IMR-90 (cell line): ENCODE measurements at regions not wholly inside any gene's neighbourhood (a gene's known extent, or its start where the extent isn't known, plus 50 kb on each side); places are given as distances from the start of the nearest gene placed in this dataset.

Experiments used
- ATAC-seq: fragments of 200-7000 bp; cut with Tn5 transposase; 2 replicates; pipeline ENCODE4 v1.9.1; 2020; ENCODE audit warnings: low read depth, mild to moderate bottlenecking, moderate library complexity
- BruUV-seq: library from RNA; stranded (reverse); fragments of 400-500 nt; replicated peaks from 2 replicates; lab custom pipeline; 2021; lab: Mats Ljungman, UMichigan
- CTCF ChIA-PET: fragments of 300-600 bp; formaldehyde crosslinking; extraction: SDS; loops from one replicate; lab custom pipeline; 2021; ENCODE audit warnings: antibody characterized with exemption; lab: Yijun Ruan, JAX
- POLR2A ChIA-PET: fragments of 300-600 bp; sonication (Branson Sonifier 250); formaldehyde crosslinking; loops from one replicate; lab custom pipeline; 2022; ENCODE audit warnings: antibody characterized with exemption; ENCODE audit not compliant: unreplicated experiment; lab: Charles Lee
- DNase-seq: peaks from one replicate; pipeline ENCODE4 v3.0.0; 2013
- H2AFZ ChIP-seq: replicated peaks from 2 replicates; pipeline ENCODE3; 2013; ENCODE audit warnings: low read length, mild to moderate bottlenecking; ENCODE audit not compliant: poor library complexity
- H2AK5ac ChIP-seq: 2 replicates; pipeline ENCODE4 v1.6.1; 2013; ENCODE audit warnings: low read depth, low read length, inconsistent platforms
- H2AK9ac ChIP-seq: replicated peaks from 2 replicates; pipeline ENCODE3; 2013; ENCODE audit warnings: mild to moderate bottlenecking, low read depth, low read length, moderate library complexity; ENCODE audit not compliant: poor library complexity
- H2BK120ac ChIP-seq: 2 replicates; pipeline ENCODE4 v1.6.1; 2013; ENCODE audit warnings: low read depth, low read length, inconsistent platforms
- H2BK15ac ChIP-seq: 3 replicates; pipeline ENCODE4 v1.6.1; 2013; ENCODE audit warnings: low read depth, low read length, inconsistent platforms
- H2BK20ac ChIP-seq: 2 replicates; pipeline ENCODE4 v1.6.1; 2013; ENCODE audit warnings: low read depth, mild to moderate bottlenecking, inconsistent platforms, low read length, moderate library complexity
- H2BK5ac ChIP-seq: 2 replicates; pipeline ENCODE4 v1.6.1; 2013; ENCODE audit warnings: mild to moderate bottlenecking, low read depth, low read length, inconsistent platforms; ENCODE audit not compliant: poor library complexity, severe bottlenecking
- H3K14ac ChIP-seq: replicated peaks from 2 replicates; pipeline ENCODE4 v1.6.1; 2013; ENCODE audit warnings: low read depth, low read length, inconsistent platforms
- H3K18ac ChIP-seq: 2 replicates; pipeline ENCODE4 v1.6.1; 2013; ENCODE audit warnings: low read depth, low read length, control low read depth
- H3K23ac ChIP-seq: 2 replicates; pipeline ENCODE4 v1.6.1; 2013; ENCODE audit warnings: low read depth, low read length, inconsistent platforms
- H3K27ac ChIP-seq: 2 replicates; pipeline ENCODE4 v1.5.1; 2013; ENCODE audit warnings: mild to moderate bottlenecking, control low read depth, low read length; ENCODE audit not compliant: insufficient read depth
- H3K27me3 ChIP-seq: 2 replicates; pipeline ENCODE4 v1.6.1; 2013; ENCODE audit warnings: low read length; ENCODE audit not compliant: control insufficient read depth, insufficient read depth
- H3K36me3 ChIP-seq: 2 replicates; pipeline ENCODE4 v1.6.1; 2013; ENCODE audit warnings: low read length, mixed read lengths; ENCODE audit not compliant: control insufficient read depth, insufficient read depth
- H3K4ac ChIP-seq: 2 replicates; pipeline ENCODE4 v1.6.1; 2013; ENCODE audit warnings: low read depth, low read length, inconsistent platforms
- H3K4me1 ChIP-seq: 2 replicates; pipeline ENCODE4 v1.6.1; 2013; ENCODE audit warnings: low read length, mixed read lengths; ENCODE audit not compliant: control insufficient read depth, insufficient read depth
- H3K4me2 ChIP-seq: 2 replicates; pipeline ENCODE4 v1.6.1; 2013; ENCODE audit warnings: low read depth, mild to moderate bottlenecking, control low read depth, low read length, moderate library complexity
- H3K4me3 ChIP-seq: 2 replicates; pipeline ENCODE4 v1.5.1; 2013; ENCODE audit warnings: low read depth, mild to moderate bottlenecking, control low read depth, low read length, moderate library complexity; ENCODE audit not compliant: insufficient read depth
- H3K56ac ChIP-seq: 2 replicates; pipeline ENCODE4 v1.6.1; 2013; ENCODE audit warnings: low read length, inconsistent platforms; ENCODE audit not compliant: insufficient read depth; ENCODE audit errors: extremely low read depth
- H3K79me1 ChIP-seq, 2 experiments: 2 replicates each; pipeline ENCODE4 v1.6.1; 2013; ENCODE audit warnings: low read length in 2 of 2, inconsistent platforms in 1 of 2, low read depth in 1 of 2
- H3K9ac ChIP-seq: 2 replicates; pipeline ENCODE4 v1.6.1; 2013; ENCODE audit warnings: low read depth, low read length, control low read depth
- H3K9me1 ChIP-seq: 2 replicates; pipeline ENCODE4 v1.6.1; 2013; ENCODE audit warnings: low read length, inconsistent platforms; ENCODE audit not compliant: insufficient read depth
- H3K9me3 ChIP-seq: 2 replicates; pipeline ENCODE4 v1.6.1; 2013; ENCODE audit warnings: low read length; ENCODE audit not compliant: control insufficient read depth, insufficient read depth
- H4K20me1 ChIP-seq: 2 replicates; pipeline ENCODE4 v1.6.1; 2013; ENCODE audit warnings: low read length, inconsistent platforms; ENCODE audit not compliant: insufficient read depth
- H4K5ac ChIP-seq: 2 replicates; pipeline ENCODE4 v1.6.1; 2013; ENCODE audit warnings: mild to moderate bottlenecking, low read depth, low read length, control low read depth
- H4K8ac ChIP-seq, 2 experiments: 2 replicates each; pipeline ENCODE4 v1.6.1; 2013; ENCODE audit warnings: low read depth in 2 of 2, low read length in 2 of 2, control low read depth in 1 of 2, inconsistent platforms in 1 of 2
- H4K91ac ChIP-seq: 2 replicates; pipeline ENCODE4 v1.6.1; 2013; ENCODE audit warnings: low read depth, low read length, inconsistent platforms; ENCODE audit not compliant: insufficient read depth
- BHLHE40 ChIP-seq: fragments of 150-350 bp; IDR thresholded peaks from 2 replicates; pipeline ENCODE4 v1.6.1; 2016; ENCODE audit warnings: mild to moderate bottlenecking, low read depth, low read length
- CEBPB ChIP-seq: IDR thresholded peaks from 2 replicates; pipeline ENCODE4 v1.6.1; 2012; ENCODE audit warnings: low read depth, low read length, improper control_type of control experiment
- CHD1 ChIP-seq: IDR thresholded peaks from 2 replicates; pipeline ENCODE4 v1.6.1; 2012; ENCODE audit warnings: low read depth, low read length, improper control_type of control experiment
- MAZ ChIP-seq: IDR thresholded peaks from 2 replicates; pipeline ENCODE4 v1.6.1; 2012; ENCODE audit warnings: low read depth, mild to moderate bottlenecking, low read length, improper control_type of control experiment, moderate library complexity, borderline replicate concordance
- POLR2A ChIP-seq: IDR thresholded peaks from 2 replicates; pipeline ENCODE4 v1.6.1; 2012; ENCODE audit warnings: mild to moderate bottlenecking, low read depth, low read length
- RCOR1 ChIP-seq: IDR thresholded peaks from 2 replicates; pipeline ENCODE4 v1.6.1; 2012; ENCODE audit warnings: mild to moderate bottlenecking, low read length, improper control_type of control experiment; ENCODE audit not compliant: insufficient replicate concordance
- SMC3 ChIP-seq: fragments of 150-350 bp; IDR thresholded peaks from 2 replicates; pipeline ENCODE4 v1.6.1; 2016; ENCODE audit warnings: low read depth, mild to moderate bottlenecking, antibody characterized with exemption, low read length, moderate library complexity
- WGBS, 2 experiments: methylation state at CpG; one replicate each; pipeline versions ENCODE4 v1.1.5 to v1.1.7; 2013; ENCODE audit warnings: missing lambda C conversion rate in 2 of 2; ENCODE audit not compliant: insufficient read length in 1 of 2; ENCODE audit errors: extremely low coverage in 2 of 2; 5-methylcytosine and 5-hydroxymethylcytosine counted together
- dilution Hi-C: fragments of 300-500 bp; cut with HindIII; formaldehyde crosslinking; loops from one replicate; pipeline ENCODE4 v1.14.3; 2018; ENCODE audit warnings: low sequenced_read_pairs; ENCODE audit not compliant: unreplicated experiment
- in situ Hi-C: fragments of 300-500 bp; cut with MboI; formaldehyde crosslinking; loops from 3 replicates; pipeline ENCODE4 v1.14.3; 2019; ENCODE audit warnings: low sequenced_read_pairs, inconsistent platforms, mixed read lengths
- intact Hi-C: fragments of 100-400 bp; cut with micrococcal nuclease; formaldehyde crosslinking; loops from 2 replicates; pipeline ENCODE4 v1.10.0; 2022

- no peaks in the 10 kb centered on the region for H3K36me3 ChIP-seq
- H3K4me1 ChIP-seq = no peaks in the 10 kb centered on the region
- no peak overlapping the region for H3K56ac ChIP-seq
- dilution Hi-C loops = no loop called here
- H4K8ac ChIP-seq = no peak overlapping the region
- no peak overlapping the region for H3K14ac ChIP-seq
- H4K20me1 ChIP-seq = no peaks in the 10 kb centered on the region
- H2BK15ac ChIP-seq = no peak overlapping the region
- DNase-seq (no peak), ATAC-seq (no peak)
- H3K27ac ChIP-seq = no peak overlapping the region
- BruUV-seq = no TSS peak
- no CpG with 5 or more reads among the region's 4 CpGs for WGBS, 2 experiments
- intact Hi-C loops = no loop called here
- no peak overlapping the region for H2BK20ac ChIP-seq
- no peak overlapping the region for H3K9ac ChIP-seq
- H2AK9ac ChIP-seq = no peak overlapping the region
- H3K9me3 ChIP-seq = no peaks in the 10 kb centered on the region
- no peaks in the 10 kb centered on the region for H3K27me3 ChIP-seq
- H3K79me1 ChIP-seq = no peaks in the 10 kb centered on the region
- no peak overlapping the region for H3K23ac ChIP-seq
- no peak overlapping the region for H3K18ac ChIP-seq
- no peak overlapping the region for H4K5ac ChIP-seq
- no peak for TF ChIP-seq SMC3
- TF ChIP-seq POLR2A = no peak
- no peak for TF ChIP-seq BHLHE40
- TF ChIP-seq CEBPB = no peak
- no peak for TF ChIP-seq CHD1
- no peak for TF ChIP-seq RCOR1
- no peak for TF ChIP-seq MAZ
- in situ Hi-C loops = no loop called here
- no peak overlapping the region for H4K91ac ChIP-seq
- H2AK5ac ChIP-seq = no peak overlapping the region
- no peak overlapping the region for H3K4ac ChIP-seq
- CTCF ChIA-PET = no interaction called here
- H2AFZ ChIP-seq = no peak overlapping the region
- no peaks in the 10 kb centered on the region for H3K9me1 ChIP-seq
- H3K4me3 ChIP-seq = no peak overlapping the region
- POLR2A ChIA-PET = no interaction called here
- no peak overlapping the region for H3K4me2 ChIP-seq
- no peak overlapping the region for H2BK120ac ChIP-seq
- H2BK5ac ChIP-seq = no peak overlapping the region
Observed at GRCh38 chr2:181832015-181832414, 59.5 kb upstream of the ITPRID2 start.
